ENCODE measurements at regions not wholly inside any gene's neighbourhood (a gene's known extent, or its start where the extent isn't known, plus 50 kb on each side); places are given as distances from the start of the nearest gene placed in this dataset.
"Not testable (repeated sequence)": the region's sequence is repeated elsewhere in the genome, so short reads cannot be mapped to it uniquely, and the experiment has no call there.

GRCh38 chr6:60991427-60992028 lies 1294.5 kb downstream of the KHDRBS2 start:
- intact Hi-C loops (cut with DNase I): no loop called here
- Histone ChIP-seq H3K4me1 (ENCODE audit: control insufficient read depth, insufficient read depth, low read length) (no peaks in the 10 kb centered on the region), H3K9me3 (ENCODE audit: control insufficient read depth, low read length) (no peaks in the 10 kb centered on the region), H3K27me3 (ENCODE audit: control insufficient read depth, insufficient read depth) (no peaks in the 10 kb centered on the region), H3K4me3 (ENCODE audit: low read length) (no peak overlapping the region), H3K27ac (ENCODE audit: low read length) (no peak overlapping the region)
- DNase-seq (no peak), ATAC-seq (no peak)
- WGBS: 61% methylated on average over 1 of the region's 1 CpG

- H3K4me3 ChIP-seq (ENCODE audit: low read length): no peak overlapping the region
- no peaks in the 10 kb centered on the region for H3K4me1 ChIP-seq (ENCODE audit: control insufficient read depth, insufficient read depth, low read length)
- H3K9me3 ChIP-seq (ENCODE audit: control insufficient read depth, low read length): no peaks in the 10 kb centered on the region
- ATAC-seq: no peak
- H3K27ac ChIP-seq (ENCODE audit: low read length): no peak overlapping the region
- intact Hi-C loops (cut with DNase I): no loop called here
- no peaks in the 10 kb centered on the region for H3K27me3 ChIP-seq (ENCODE audit: control insufficient read depth, insufficient read depth)
- no peak for DNase-seq
- WGBS: 67% methylated on average over 3 of the region's 3 CpGs
Measured at GRCh38 chr6:60952500-60952899, 1333.5 kb downstream of the KHDRBS2 start.

GRCh38 chr6:60950221-60950923 lies 1335.7 kb downstream of the KHDRBS2 start:
- 32% methylated on average over 5 of the region's 5 CpGs for WGBS
- not testable (repeated sequence) for DNase-seq

GRCh38 chr6:60947416-60947815 lies 1338.6 kb downstream of the KHDRBS2 start:
- intact Hi-C loops (cut with DNase I); H3K9me3 ChIP-seq (ENCODE audit: control insufficient read depth, low read length); ATAC-seq; H3K27ac ChIP-seq (ENCODE audit: low read length); H3K27me3 ChIP-seq (ENCODE audit: control insufficient read depth, insufficient read depth); H3K4me3 ChIP-seq (ENCODE audit: low read length); DNase-seq; H3K4me1 ChIP-seq (ENCODE audit: control insufficient read depth, insufficient read depth, low read length): not testable (repeated sequence)
- WGBS: 60% methylated on average over 2 of the region's 2 CpGs

More at GRCh38 chr6:60950221-60950923, 1335.7 kb downstream of the KHDRBS2 start:
- ATAC-seq; H3K27ac ChIP-seq (ENCODE audit: low read length); H3K27me3 ChIP-seq (ENCODE audit: control insufficient read depth, insufficient read depth); H3K4me1 ChIP-seq (ENCODE audit: control insufficient read depth, insufficient read depth, low read length); H3K4me3 ChIP-seq (ENCODE audit: low read length); intact Hi-C loops (cut with DNase I); H3K9me3 ChIP-seq (ENCODE audit: control insufficient read depth, low read length): not testable (repeated sequence)

- H3K4me3 ChIP-seq (ENCODE audit: low read length); H3K9me3 ChIP-seq (ENCODE audit: control insufficient read depth, low read length); intact Hi-C loops (cut with DNase I); ATAC-seq; H3K4me1 ChIP-seq (ENCODE audit: control insufficient read depth, insufficient read depth, low read length); H3K27ac ChIP-seq (ENCODE audit: low read length); H3K27me3 ChIP-seq (ENCODE audit: control insufficient read depth, insufficient read depth): not testable (repeated sequence)
- peak in 1 of 3 donors; percentile 57 for DNase-seq
- 90% methylated on average over 26 of the region's 26 CpGs for WGBS
Measured at GRCh38 chr6:60944803-60945202, 1341.2 kb downstream of the KHDRBS2 start.

GRCh38 chr6:60935970-60936369 lies 1350.1 kb downstream of the KHDRBS2 start:
- H3K4me3 ChIP-seq (ENCODE audit: low read length); H3K27ac ChIP-seq (ENCODE audit: low read length); ATAC-seq; H3K4me1 ChIP-seq (ENCODE audit: control insufficient read depth, insufficient read depth, low read length); H3K27me3 ChIP-seq (ENCODE audit: control insufficient read depth, insufficient read depth); intact Hi-C loops (cut with DNase I); DNase-seq; H3K9me3 ChIP-seq (ENCODE audit: control insufficient read depth, low read length): not testable (repeated sequence)
- 65% methylated on average over 1 of the region's 1 CpG for WGBS

GRCh38 chr6:60919652-60920051 lies 1366.4 kb downstream of the KHDRBS2 start:
- H3K27ac ChIP-seq (ENCODE audit: low read length); DNase-seq; H3K9me3 ChIP-seq (ENCODE audit: control insufficient read depth, low read length); intact Hi-C loops (cut with DNase I); ATAC-seq; H3K4me1 ChIP-seq (ENCODE audit: control insufficient read depth, insufficient read depth, low read length); H3K4me3 ChIP-seq (ENCODE audit: low read length); H3K27me3 ChIP-seq (ENCODE audit: control insufficient read depth, insufficient read depth): not testable (repeated sequence)
- 84% methylated on average over 1 of the region's 1 CpG for WGBS

- H3K27ac ChIP-seq (ENCODE audit: low read length); H3K27me3 ChIP-seq (ENCODE audit: control insufficient read depth, insufficient read depth); ATAC-seq; H3K4me1 ChIP-seq (ENCODE audit: control insufficient read depth, insufficient read depth, low read length); DNase-seq; intact Hi-C loops (cut with DNase I); H3K9me3 ChIP-seq (ENCODE audit: control insufficient read depth, low read length); H3K4me3 ChIP-seq (ENCODE audit: low read length): not testable (repeated sequence)
- 76% methylated on average over 6 of the region's 6 CpGs for WGBS
Measured at GRCh38 chr6:60903860-60904259, 1382.2 kb downstream of the KHDRBS2 start.

- DNase-seq; intact Hi-C loops (cut with DNase I); H3K27ac ChIP-seq (ENCODE audit: low read length); ATAC-seq; H3K4me1 ChIP-seq (ENCODE audit: control insufficient read depth, insufficient read depth, low read length); H3K4me3 ChIP-seq (ENCODE audit: low read length); H3K9me3 ChIP-seq (ENCODE audit: control insufficient read depth, low read length); H3K27me3 ChIP-seq (ENCODE audit: control insufficient read depth, insufficient read depth): not testable (repeated sequence)
- WGBS: 92% methylated on average over 1 of the region's 1 CpG
Measured at GRCh38 chr6:60893374-60893773, 1392.7 kb downstream of the KHDRBS2 start.

GRCh38 chr6:60891606-60892005 lies 1394.4 kb downstream of the KHDRBS2 start:
- ATAC-seq (no peak), DNase-seq (no peak)
- H3K9me3 ChIP-seq (ENCODE audit: control insufficient read depth, low read length): no peaks in the 10 kb centered on the region
- H3K27ac ChIP-seq (ENCODE audit: low read length): no peak overlapping the region
- WGBS: 73% methylated on average over 1 of the region's 1 CpG
- intact Hi-C loops (cut with DNase I): no loop called here
- no peaks in the 10 kb centered on the region for H3K27me3 ChIP-seq (ENCODE audit: control insufficient read depth, insufficient read depth)
- no peaks in the 10 kb centered on the region for H3K4me1 ChIP-seq (ENCODE audit: control insufficient read depth, insufficient read depth, low read length)
- no peak overlapping the region for H3K4me3 ChIP-seq (ENCODE audit: low read length)

- H3K27ac ChIP-seq (ENCODE audit: low read length); H3K9me3 ChIP-seq (ENCODE audit: control insufficient read depth, low read length); ATAC-seq; intact Hi-C loops (cut with DNase I); H3K27me3 ChIP-seq (ENCODE audit: control insufficient read depth, insufficient read depth); H3K4me3 ChIP-seq (ENCODE audit: low read length); DNase-seq; H3K4me1 ChIP-seq (ENCODE audit: control insufficient read depth, insufficient read depth, low read length): not testable (repeated sequence)
- WGBS: 52% methylated on average over 3 of the region's 3 CpGs
Measured at GRCh38 chr6:60877396-60877795, 1408.6 kb downstream of the KHDRBS2 start.
